ENCODE measurements at regions not wholly inside any gene's neighbourhood (a gene's known extent, or its start where the extent isn't known, plus 50 kb on each side); places are given as distances from the start of the nearest gene placed in this dataset.

GRCh38 chr5:175347931-175348330 lies 96.1 kb downstream of the DRD1 start:
- no peak for TF ChIP-seq TAF1 (IDR thresholded peaks at IDR 0.05; ENCODE audit: borderline replicate concordance, low read depth, low read length)
- no peak for TF ChIP-seq POLR2A (IDR thresholded peaks at IDR 0.05; ENCODE audit: low read depth, low read length)
